ENCODE measurements at regions not wholly inside any gene's neighbourhood (a gene's known extent, or its start where the extent isn't known, plus 50 kb on each side); places are given as distances from the start of the nearest gene placed in this dataset.

GRCh38 chr4:176492646-176493302 lies 173.0 kb downstream of the SPCS3 start (continued):
- TF ChIP-seq, protein P1, sequence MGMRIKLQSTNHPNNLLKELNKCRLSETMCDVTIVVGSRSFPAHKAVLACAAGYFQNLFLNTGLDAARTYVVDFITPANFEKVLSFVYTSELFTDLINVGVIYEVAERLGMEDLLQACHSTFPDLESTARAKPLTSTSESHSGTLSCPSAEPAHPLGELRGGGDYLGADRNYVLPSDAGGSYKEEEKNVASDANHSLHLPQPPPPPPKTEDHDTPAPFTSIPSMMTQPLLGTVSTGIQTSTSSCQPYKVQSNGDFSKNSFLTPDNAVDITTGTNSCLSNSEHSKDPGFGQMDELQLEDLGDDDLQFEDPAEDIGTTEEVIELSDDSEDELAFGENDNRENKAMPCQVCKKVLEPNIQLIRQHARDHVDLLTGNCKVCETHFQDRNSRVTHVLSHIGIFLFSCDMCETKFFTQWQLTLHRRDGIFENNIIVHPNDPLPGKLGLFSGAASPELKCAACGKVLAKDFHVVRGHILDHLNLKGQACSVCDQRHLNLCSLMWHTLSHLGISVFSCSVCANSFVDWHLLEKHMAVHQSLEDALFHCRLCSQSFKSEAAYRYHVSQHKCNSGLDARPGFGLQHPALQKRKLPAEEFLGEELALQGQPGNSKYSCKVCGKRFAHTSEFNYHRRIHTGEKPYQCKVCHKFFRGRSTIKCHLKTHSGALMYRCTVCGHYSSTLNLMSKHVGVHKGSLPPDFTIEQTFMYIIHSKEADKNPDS (CRISPR knock-in tag; IDR thresholded peaks at IDR 0.05) = no peak
- TF ChIP-seq ZNF562 (CRISPR knock-in tag; IDR thresholded peaks at IDR 0.05; ENCODE audit: borderline replicate concordance) (no peak), ZFP36L2 (CRISPR knock-in tag; IDR thresholded peaks at IDR 0.05) (no peak), ETS1 (CRISPR knock-in tag; IDR thresholded peaks at IDR 0.05) (no peak), ETV6 (CRISPR knock-in tag; conservative IDR thresholded peaks at IDR 0.05) (no peak), DMTF1 (CRISPR knock-in tag; IDR thresholded peaks at IDR 0.05) (no peak), GLMP (CRISPR knock-in tag; IDR thresholded peaks at IDR 0.05; ENCODE audit: borderline replicate concordance) (no peak)
- TF ChIP-seq, protein P2, sequence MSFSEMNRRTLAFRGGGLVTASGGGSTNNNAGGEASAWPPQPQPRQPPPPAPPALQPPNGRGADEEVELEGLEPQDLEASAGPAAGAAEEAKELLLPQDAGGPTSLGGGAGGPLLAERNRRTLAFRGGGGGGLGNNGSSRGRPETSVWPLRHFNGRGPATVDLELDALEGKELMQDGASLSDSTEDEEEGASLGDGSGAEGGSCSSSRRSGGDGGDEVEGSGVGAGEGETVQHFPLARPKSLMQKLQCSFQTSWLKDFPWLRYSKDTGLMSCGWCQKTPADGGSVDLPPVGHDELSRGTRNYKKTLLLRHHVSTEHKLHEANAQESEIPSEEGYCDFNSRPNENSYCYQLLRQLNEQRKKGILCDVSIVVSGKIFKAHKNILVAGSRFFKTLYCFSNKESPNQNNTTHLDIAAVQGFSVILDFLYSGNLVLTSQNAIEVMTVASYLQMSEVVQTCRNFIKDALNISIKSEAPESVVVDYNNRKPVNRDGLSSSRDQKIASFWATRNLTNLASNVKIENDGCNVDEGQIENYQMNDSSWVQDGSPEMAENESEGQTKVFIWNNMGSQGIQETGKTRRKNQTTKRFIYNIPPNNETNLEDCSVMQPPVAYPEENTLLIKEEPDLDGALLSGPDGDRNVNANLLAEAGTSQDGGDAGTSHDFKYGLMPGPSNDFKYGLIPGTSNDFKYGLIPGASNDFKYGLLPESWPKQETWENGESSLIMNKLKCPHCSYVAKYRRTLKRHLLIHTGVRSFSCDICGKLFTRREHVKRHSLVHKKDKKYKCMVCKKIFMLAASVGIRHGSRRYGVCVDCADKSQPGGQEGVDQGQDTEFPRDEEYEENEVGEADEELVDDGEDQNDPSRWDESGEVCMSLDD (CRISPR knock-in tag; IDR thresholded peaks at IDR 0.05; ENCODE audit: borderline replicate concordance) = no peak
- TF ChIP-seq, protein P3, sequence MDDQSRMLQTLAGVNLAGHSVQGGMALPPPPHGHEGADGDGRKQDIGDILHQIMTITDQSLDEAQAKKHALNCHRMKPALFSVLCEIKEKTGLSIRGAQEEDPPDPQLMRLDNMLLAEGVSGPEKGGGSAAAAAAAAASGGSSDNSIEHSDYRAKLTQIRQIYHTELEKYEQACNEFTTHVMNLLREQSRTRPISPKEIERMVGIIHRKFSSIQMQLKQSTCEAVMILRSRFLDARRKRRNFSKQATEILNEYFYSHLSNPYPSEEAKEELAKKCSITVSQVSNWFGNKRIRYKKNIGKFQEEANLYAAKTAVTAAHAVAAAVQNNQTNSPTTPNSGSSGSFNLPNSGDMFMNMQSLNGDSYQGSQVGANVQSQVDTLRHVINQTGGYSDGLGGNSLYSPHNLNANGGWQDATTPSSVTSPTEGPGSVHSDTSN (CRISPR knock-in tag; IDR thresholded peaks at IDR 0.05; ENCODE audit: borderline replicate concordance) = no peak
- TF ChIP-seq, protein P4, sequence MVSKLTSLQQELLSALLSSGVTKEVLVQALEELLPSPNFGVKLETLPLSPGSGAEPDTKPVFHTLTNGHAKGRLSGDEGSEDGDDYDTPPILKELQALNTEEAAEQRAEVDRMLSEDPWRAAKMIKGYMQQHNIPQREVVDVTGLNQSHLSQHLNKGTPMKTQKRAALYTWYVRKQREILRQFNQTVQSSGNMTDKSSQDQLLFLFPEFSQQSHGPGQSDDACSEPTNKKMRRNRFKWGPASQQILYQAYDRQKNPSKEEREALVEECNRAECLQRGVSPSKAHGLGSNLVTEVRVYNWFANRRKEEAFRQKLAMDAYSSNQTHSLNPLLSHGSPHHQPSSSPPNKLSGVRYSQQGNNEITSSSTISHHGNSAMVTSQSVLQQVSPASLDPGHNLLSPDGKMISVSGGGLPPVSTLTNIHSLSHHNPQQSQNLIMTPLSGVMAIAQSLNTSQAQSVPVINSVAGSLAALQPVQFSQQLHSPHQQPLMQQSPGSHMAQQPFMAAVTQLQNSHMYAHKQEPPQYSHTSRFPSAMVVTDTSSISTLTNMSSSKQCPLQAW (CRISPR knock-in tag; IDR thresholded peaks at IDR 0.05) = no peak
